ENCODE measurements at regions not wholly inside any gene's neighbourhood (a gene's known extent, or its start where the extent isn't known, plus 50 kb on each side); places are given as distances from the start of the nearest gene placed in this dataset.

DNA sequence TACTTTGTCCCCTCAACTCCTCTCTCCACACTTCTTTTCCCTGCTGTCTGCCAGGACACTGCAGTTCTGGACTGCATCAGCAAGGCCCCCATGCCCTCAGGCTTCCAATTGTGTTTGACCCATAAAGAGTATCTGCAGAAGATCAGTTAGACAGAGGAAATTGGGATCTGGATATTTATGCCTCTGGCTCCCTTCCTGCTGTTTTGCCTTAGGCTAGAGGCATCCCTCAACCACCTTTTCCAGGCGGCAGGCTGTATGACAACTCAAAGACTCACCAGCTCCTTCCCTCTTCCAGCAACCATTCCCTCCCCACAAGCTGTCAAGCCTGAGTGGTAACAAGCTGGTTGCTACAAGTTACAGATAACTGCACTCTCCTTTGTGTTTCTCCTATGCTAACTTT, 66.4 kb upstream of the NDP start:
- no peak for TF ChIP-seq CTCF (conservative IDR thresholded peaks at IDR 0.05; ENCODE audit: low read depth, low read length)
- TF ChIP-seq EZH2 (IDR thresholded peaks at IDR 0.05; ENCODE audit: borderline replicate concordance, low read depth, low read length, poor library complexity, severe bottlenecking) = no peak
